ENCODE measurements at regions not wholly inside any gene's neighbourhood (a gene's known extent, or its start where the extent isn't known, plus 50 kb on each side); places are given as distances from the start of the nearest gene placed in this dataset.

- TF ChIP-seq CTCF (IDR thresholded peaks at IDR 0.05; ENCODE audit: low read depth, low read length): no peak
- no peak for DNase-seq (ENCODE audit: extremely low read depth, low read depth)
Observed at GRCh38 chr15:89393056-89393455, 58.4 kb upstream of the POLG start.

GRCh38 chr15:89391685-89392257 is 57.1 kb upstream of the POLG start:
- DNase-seq (ENCODE audit: extremely low read depth, low read depth): no peak
- TF ChIP-seq CTCF (IDR thresholded peaks at IDR 0.05; ENCODE audit: low read depth, low read length): no peak

GRCh38 chr15:89389841-89390603 is 55.4 kb upstream of the POLG start:
- TF ChIP-seq CTCF (IDR thresholded peaks at IDR 0.05; ENCODE audit: low read depth, low read length): no peak
- DNase-seq (ENCODE audit: extremely low read depth, low read depth): no peak

- DNase-seq (ENCODE audit: extremely low read depth, low read depth): no peak
- TF ChIP-seq CTCF (IDR thresholded peaks at IDR 0.05; ENCODE audit: low read depth, low read length): no peak
Observed at GRCh38 chr15:89387140-89387903, 52.7 kb upstream of the POLG start.

- TF ChIP-seq CTCF (IDR thresholded peaks at IDR 0.05; ENCODE audit: low read depth, low read length): no peak
- no peak for DNase-seq (ENCODE audit: extremely low read depth, low read depth)
Observed at GRCh38 chr15:89385596-89386331, 51.1 kb upstream of the POLG start.
